ENCODE measurements at regions not wholly inside any gene's neighbourhood (a gene's known extent, or its start where the extent isn't known, plus 50 kb on each side); places are given as distances from the start of the nearest gene placed in this dataset.

GRCh38 chr4:121238461-121238860 lies 74.3 kb upstream of the TNIP3 start:
- TF ChIP-seq CTCF (IDR thresholded peaks at IDR 0.05) = no peak
- no peak for TF ChIP-seq EP300 (IDR thresholded peaks at IDR 0.05)

Measured in tibial nerve (tissue), 4 donors.